Neuron (in vitro differentiated cells): ENCODE measurements at regions not wholly inside any gene's neighbourhood (a gene's known extent, or its start where the extent isn't known, plus 50 kb on each side); places are given as distances from the start of the nearest gene placed in this dataset.
"Not testable (repeated sequence)": the region's sequence is repeated elsewhere in the genome, so short reads cannot be mapped to it uniquely, and the experiment has no call there.

Experiments used
- H2AFZ ChIP-seq: one replicate; pipeline ENCODE4 v1.6.1; 2013; ENCODE audit warnings: low read depth, mild to moderate bottlenecking, inconsistent platforms, low read length, moderate library complexity
- H3K27me3 ChIP-seq: one replicate; pipeline ENCODE4 v1.6.1; 2013; ENCODE audit warnings: low read length; ENCODE audit not compliant: insufficient read depth
- H3K36me3 ChIP-seq: one replicate; pipeline ENCODE4 v1.6.1; 2013; ENCODE audit warnings: low read length; ENCODE audit not compliant: insufficient read depth
- H3K4me1 ChIP-seq: one replicate; pipeline ENCODE4 v1.6.1; 2013; ENCODE audit warnings: low read length; ENCODE audit not compliant: insufficient read depth
- H3K4me3 ChIP-seq: 2 replicates; pipeline ENCODE4 v1.5.1; 2013; ENCODE audit warnings: mild to moderate bottlenecking, low read length, moderate library complexity
- H3K9me3 ChIP-seq: one replicate; pipeline ENCODE4 v1.6.1; 2013; ENCODE audit warnings: low read length

- Histone ChIP-seq H3K4me3 (no peak overlapping the region), H3K4me1 (peaks cover 20% of the 10 kb centered on the region), H2AFZ (no peak overlapping the region), H3K36me3 (no peaks in the 10 kb centered on the region), H3K27me3 (no peaks in the 10 kb centered on the region), H3K9me3 (no peaks in the 10 kb centered on the region)
These were observed 99.1 kb upstream of the JCAD start for GRCh38 chr10:30158325-30158960.

- Histone ChIP-seq H3K36me3 (no peaks in the 10 kb centered on the region), H3K4me3 (no peak overlapping the region), H3K27me3 (no peaks in the 10 kb centered on the region), H2AFZ (peak overlapping the region; percentile 31), H3K9me3 (no peaks in the 10 kb centered on the region), H3K4me1 (peaks cover 10% of the 10 kb centered on the region)
These were observed 96.0 kb upstream of the JCAD start for GRCh38 chr10:30155401-30155800.

- Histone ChIP-seq H2AFZ (no peak overlapping the region), H3K4me1 (peaks cover 8% of the 10 kb centered on the region), H3K36me3 (no peaks in the 10 kb centered on the region), H3K9me3 (no peaks in the 10 kb centered on the region), H3K27me3 (no peaks in the 10 kb centered on the region), H3K4me3 (no peak overlapping the region)
These were observed 95.2 kb upstream of the JCAD start for GRCh38 chr10:30154561-30154960.

GRCh38 chr10:30154126-30154525 lies 94.7 kb upstream of the JCAD start:
- H3K9me3 ChIP-seq = no peaks in the 10 kb centered on the region

GRCh38 chr10:30151581-30152389 lies 92.4 kb upstream of the JCAD start:
- Histone ChIP-seq H3K4me3 (no peak overlapping the region), H2AFZ (no peak overlapping the region)

More at GRCh38 chr10:30154126-30154525, 94.7 kb upstream of the JCAD start:
- H3K4me1 ChIP-seq = peaks cover 8% of the 10 kb centered on the region
- H3K27me3 ChIP-seq = no peaks in the 10 kb centered on the region
- no peaks in the 10 kb centered on the region for H3K36me3 ChIP-seq
- no peak overlapping the region for H3K4me3 ChIP-seq
- no peak overlapping the region for H2AFZ ChIP-seq

GRCh38 chr10:30141423-30141822 lies 82.0 kb upstream of the JCAD start:
- no peaks in the 10 kb centered on the region for H3K9me3 ChIP-seq
- no peak overlapping the region for H3K4me3 ChIP-seq
- H2AFZ ChIP-seq = no peak overlapping the region
- no peaks in the 10 kb centered on the region for H3K36me3 ChIP-seq
- no peaks in the 10 kb centered on the region for H3K27me3 ChIP-seq
- H3K4me1 ChIP-seq = no peaks in the 10 kb centered on the region

More at GRCh38 chr10:30151581-30152389, 92.4 kb upstream of the JCAD start:
- Histone ChIP-seq H3K36me3 (no peaks in the 10 kb centered on the region), H3K4me1 (peaks cover 8% of the 10 kb centered on the region), H3K27me3 (no peaks in the 10 kb centered on the region), H3K9me3 (no peaks in the 10 kb centered on the region)

- H2AFZ ChIP-seq = no peak overlapping the region
- H3K4me3 ChIP-seq = no peak overlapping the region
- no peaks in the 10 kb centered on the region for H3K27me3 ChIP-seq
- H3K9me3 ChIP-seq = no peaks in the 10 kb centered on the region
- H3K4me1 ChIP-seq = no peaks in the 10 kb centered on the region
- no peaks in the 10 kb centered on the region for H3K36me3 ChIP-seq
These were observed 75.0 kb upstream of the JCAD start for GRCh38 chr10:30134171-30134945.

GRCh38 chr10:30133198-30133597 lies 73.8 kb upstream of the JCAD start:
- Histone ChIP-seq H3K4me1 (no peaks in the 10 kb centered on the region), H2AFZ (no peak overlapping the region), H3K36me3 (no peaks in the 10 kb centered on the region), H3K4me3 (no peak overlapping the region), H3K27me3 (no peaks in the 10 kb centered on the region), H3K9me3 (no peaks in the 10 kb centered on the region)

GRCh38 chr10:30131369-30131768 lies 72.0 kb upstream of the JCAD start:
- not testable (repeated sequence) for H2AFZ ChIP-seq, H3K9me3 ChIP-seq, H3K4me1 ChIP-seq, H3K36me3 ChIP-seq, H3K4me3 ChIP-seq, H3K27me3 ChIP-seq

GRCh38 chr10:30129326-30129725 lies 69.9 kb upstream of the JCAD start:
- not testable (repeated sequence) for H3K27me3 ChIP-seq, H3K4me3 ChIP-seq, H2AFZ ChIP-seq, H3K9me3 ChIP-seq, H3K36me3 ChIP-seq, H3K4me1 ChIP-seq

- no peak overlapping the region for H2AFZ ChIP-seq
- no peaks in the 10 kb centered on the region for H3K36me3 ChIP-seq
- H3K4me1 ChIP-seq = peaks cover 4% of the 10 kb centered on the region
- no peaks in the 10 kb centered on the region for H3K27me3 ChIP-seq
- H3K9me3 ChIP-seq = no peaks in the 10 kb centered on the region
- no peak overlapping the region for H3K4me3 ChIP-seq
These were observed 67.7 kb upstream of the JCAD start for GRCh38 chr10:30127120-30127541.

- Histone ChIP-seq H3K9me3 (no peaks in the 10 kb centered on the region), H3K36me3 (no peaks in the 10 kb centered on the region), H3K4me1 (peaks cover 4% of the 10 kb centered on the region), H3K4me3 (no peak overlapping the region), H3K27me3 (no peaks in the 10 kb centered on the region), H2AFZ (no peak overlapping the region)
These were observed 66.1 kb upstream of the JCAD start for GRCh38 chr10:30125496-30125895.

GRCh38 chr10:30124704-30125103 lies 65.3 kb upstream of the JCAD start:
- Histone ChIP-seq H3K4me3 (no peak overlapping the region), H3K9me3 (no peaks in the 10 kb centered on the region), H3K27me3 (no peaks in the 10 kb centered on the region)

More at GRCh38 chr10:30124704-30125103, 65.3 kb upstream of the JCAD start:
- peaks cover 4% of the 10 kb centered on the region for H3K4me1 ChIP-seq
- no peaks in the 10 kb centered on the region for H3K36me3 ChIP-seq
- no peak overlapping the region for H2AFZ ChIP-seq
